ENCODE measurements at regions not wholly inside any gene's neighbourhood (a gene's known extent, or its start where the extent isn't known, plus 50 kb on each side); places are given as distances from the start of the nearest gene placed in this dataset.
A peak's percentile ranks its signal among the peaks of the same experiment; 100 is the strongest.

- FAIRE-seq: no peak
Observed at GRCh38 chr6:141290941-141291721, 841.6 kb upstream of the GJE1 start.

GRCh38 chr6:141288947-141289346 is 843.8 kb upstream of the GJE1 start:
- FAIRE-seq: no peak

- no peak for FAIRE-seq
Observed at GRCh38 chr6:141282263-141282662, 850.5 kb upstream of the GJE1 start.

- peak; percentile 43 for FAIRE-seq
Observed at GRCh38 chr6:141269684-141270083, 863.0 kb upstream of the GJE1 start.

- no peak for FAIRE-seq
Observed at GRCh38 chr6:141267420-141267819, 865.3 kb upstream of the GJE1 start.

- FAIRE-seq: peak; percentile 60
Observed at GRCh38 chr6:141265756-141266623, 866.7 kb upstream of the GJE1 start.

- FAIRE-seq: no peak
Observed at GRCh38 chr6:141264101-141264500, 868.6 kb upstream of the GJE1 start.

GRCh38 chr6:141261672-141262060 is 871.1 kb upstream of the GJE1 start:
- FAIRE-seq: no peak

- no peak for FAIRE-seq
Observed at GRCh38 chr6:141261016-141261671, 871.6 kb upstream of the GJE1 start.

- FAIRE-seq: no peak
Observed at GRCh38 chr6:141260627-141261015, 872.1 kb upstream of the GJE1 start.

- FAIRE-seq: no peak
Observed at GRCh38 chr6:141259807-141260206, 872.9 kb upstream of the GJE1 start.

- peak; percentile 64 for FAIRE-seq
Observed at GRCh38 chr6:141259091-141259490, 873.6 kb upstream of the GJE1 start.

- no peak for FAIRE-seq
Observed at GRCh38 chr6:141258516-141258915, 874.2 kb upstream of the GJE1 start.

GRCh38 chr6:141254336-141254735 is 878.4 kb upstream of the GJE1 start:
- no peak for FAIRE-seq

GRCh38 chr6:141252828-141253608 is 879.7 kb upstream of the GJE1 start:
- peak; percentile 85 for FAIRE-seq

- no peak for FAIRE-seq
Observed at GRCh38 chr6:141251286-141251685, 881.4 kb upstream of the GJE1 start.

- FAIRE-seq: peak; percentile 82
Observed at GRCh38 chr6:141248021-141248799, 884.5 kb upstream of the GJE1 start.

- FAIRE-seq: no peak
Observed at GRCh38 chr6:141244366-141244765, 888.4 kb upstream of the GJE1 start.

- FAIRE-seq: peak; percentile 8
Observed at GRCh38 chr6:141242957-141243356, 889.8 kb upstream of the GJE1 start.

- FAIRE-seq: no peak
Observed at GRCh38 chr6:141229296-141229695, 903.4 kb upstream of the GJE1 start.

- no peak for FAIRE-seq
Observed at GRCh38 chr6:141218583-141218982, 914.1 kb upstream of the GJE1 start.

- no peak for FAIRE-seq
Observed at GRCh38 chr6:141216726-141217125, 916.0 kb upstream of the GJE1 start.
